ENCODE measurements at regions not wholly inside any gene's neighbourhood (a gene's known extent, or its start where the extent isn't known, plus 50 kb on each side); places are given as distances from the start of the nearest gene placed in this dataset.

DNA sequence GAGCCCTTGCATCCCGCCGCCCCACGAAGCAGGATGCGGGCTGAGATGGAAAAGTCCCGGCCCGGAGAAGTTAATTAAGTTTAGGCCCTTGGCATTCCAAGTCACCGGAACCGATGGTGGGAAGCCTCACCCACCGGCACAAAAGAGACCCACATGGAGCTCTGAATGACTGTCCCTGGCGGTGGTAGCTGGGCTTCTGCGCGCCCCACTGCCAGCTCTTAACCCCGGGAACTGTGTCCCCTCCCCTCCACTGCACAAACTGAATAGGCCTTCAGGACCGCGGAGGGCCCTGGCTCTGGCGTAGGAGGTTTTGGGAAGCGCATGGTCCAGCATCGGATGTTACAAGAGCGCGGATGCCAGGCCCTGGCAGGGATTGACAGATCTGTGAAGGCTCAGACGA, 291.1 kb upstream of the TUT7 start:
- no peak for DNase-seq (ENCODE audit: low read depth)
- no peak overlapping the region for H3K4me3 ChIP-seq (ENCODE audit: low read length)
- TF ChIP-seq, protein P1, sequence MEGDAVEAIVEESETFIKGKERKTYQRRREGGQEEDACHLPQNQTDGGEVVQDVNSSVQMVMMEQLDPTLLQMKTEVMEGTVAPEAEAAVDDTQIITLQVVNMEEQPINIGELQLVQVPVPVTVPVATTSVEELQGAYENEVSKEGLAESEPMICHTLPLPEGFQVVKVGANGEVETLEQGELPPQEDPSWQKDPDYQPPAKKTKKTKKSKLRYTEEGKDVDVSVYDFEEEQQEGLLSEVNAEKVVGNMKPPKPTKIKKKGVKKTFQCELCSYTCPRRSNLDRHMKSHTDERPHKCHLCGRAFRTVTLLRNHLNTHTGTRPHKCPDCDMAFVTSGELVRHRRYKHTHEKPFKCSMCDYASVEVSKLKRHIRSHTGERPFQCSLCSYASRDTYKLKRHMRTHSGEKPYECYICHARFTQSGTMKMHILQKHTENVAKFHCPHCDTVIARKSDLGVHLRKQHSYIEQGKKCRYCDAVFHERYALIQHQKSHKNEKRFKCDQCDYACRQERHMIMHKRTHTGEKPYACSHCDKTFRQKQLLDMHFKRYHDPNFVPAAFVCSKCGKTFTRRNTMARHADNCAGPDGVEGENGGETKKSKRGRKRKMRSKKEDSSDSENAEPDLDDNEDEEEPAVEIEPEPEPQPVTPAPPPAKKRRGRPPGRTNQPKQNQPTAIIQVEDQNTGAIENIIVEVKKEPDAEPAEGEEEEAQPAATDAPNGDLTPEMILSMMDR (IDR thresholded peaks at IDR 0.05; ENCODE audit: insufficient read depth, low read depth, low read length, missing control alignments): no peak

DNA sequence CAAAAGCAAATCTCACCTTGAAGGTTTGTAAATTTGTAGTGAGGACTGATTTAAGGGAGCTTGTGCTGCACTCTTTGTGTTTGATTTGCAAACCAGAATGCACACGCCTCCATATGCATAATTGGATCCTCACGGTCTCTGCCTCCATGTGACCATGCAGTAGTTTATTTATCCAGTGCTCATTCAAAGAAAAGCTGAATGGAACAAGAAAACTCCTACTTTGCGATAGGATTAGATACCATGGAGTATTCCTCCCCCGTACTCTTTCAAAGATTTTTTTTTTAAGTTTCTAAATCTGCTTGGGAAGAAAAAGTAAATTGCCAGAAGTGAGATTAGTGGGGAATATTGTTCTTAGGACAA, 290.4 kb upstream of the TUT7 start:
- no peak for DNase-seq (ENCODE audit: low read depth)
- no peak overlapping the region for H3K4me3 ChIP-seq (ENCODE audit: low read length)
- TF ChIP-seq, protein P1 (IDR thresholded peaks at IDR 0.05; ENCODE audit: insufficient read depth, low read depth, low read length, missing control alignments): no peak

GRCh38 chr9:86643946-86644674, 289.9 kb upstream of the TUT7 start:
- TF ChIP-seq, protein P1 (IDR thresholded peaks at IDR 0.05; ENCODE audit: insufficient read depth, low read depth, low read length, missing control alignments): no peak
- DNase-seq (ENCODE audit: low read depth): no peak
- no peak overlapping the region for H3K4me3 ChIP-seq (ENCODE audit: low read length)

GRCh38 chr9:86642721-86643120, 288.5 kb upstream of the TUT7 start:
- H3K4me3 ChIP-seq (ENCODE audit: low read length): no peak overlapping the region
- no peak for DNase-seq (ENCODE audit: low read depth)
- TF ChIP-seq, protein P1 (IDR thresholded peaks at IDR 0.05; ENCODE audit: insufficient read depth, low read depth, low read length, missing control alignments): no peak

DNA sequence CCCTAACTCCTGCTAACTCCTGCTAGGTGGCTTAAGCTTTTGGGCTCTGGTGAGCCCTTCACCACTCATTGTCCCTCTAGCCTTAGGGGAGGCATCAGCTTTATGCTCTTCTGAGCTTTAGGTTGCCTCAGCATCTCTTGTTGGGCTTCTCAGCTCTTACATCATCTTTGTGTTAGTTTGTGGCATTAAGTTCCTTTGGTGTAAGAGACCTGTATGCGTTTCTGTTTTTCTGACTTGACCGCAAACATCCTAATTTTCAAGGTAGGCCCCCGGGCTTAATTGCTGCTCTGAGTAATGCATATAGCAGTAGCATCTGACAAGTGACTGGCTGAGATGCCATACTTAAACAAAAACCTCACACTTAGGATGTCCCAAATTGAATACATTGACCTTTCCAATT, 287.8 kb upstream of the TUT7 start:
- H3K4me3 ChIP-seq (ENCODE audit: low read length): no peak overlapping the region
- no peak for DNase-seq (ENCODE audit: low read depth)
- TF ChIP-seq, protein P1 (IDR thresholded peaks at IDR 0.05; ENCODE audit: insufficient read depth, low read depth, low read length, missing control alignments): no peak

DNA sequence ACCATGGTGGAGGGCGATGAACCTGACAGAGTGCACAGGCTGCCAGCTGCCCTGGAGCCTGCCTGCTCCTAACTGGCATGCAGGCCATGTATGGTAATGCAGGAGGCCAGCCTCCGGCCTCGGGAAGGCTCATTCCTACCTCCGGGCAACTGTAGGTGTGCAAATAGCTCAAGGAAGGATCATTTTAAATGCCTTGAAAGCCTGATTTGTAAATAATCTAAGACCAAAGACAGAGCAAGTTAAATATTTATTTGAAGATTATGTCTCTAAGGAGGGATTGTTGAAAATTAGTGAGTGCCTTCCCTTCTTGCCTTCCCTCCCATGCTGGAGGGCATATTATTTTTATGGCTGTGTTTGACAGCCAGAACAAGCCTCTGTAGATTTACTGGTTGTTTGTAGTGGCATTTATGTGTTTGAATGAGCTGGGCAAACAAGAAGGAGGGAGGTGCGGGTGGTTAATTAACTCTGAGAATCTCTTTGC, 285.7 kb upstream of the TUT7 start:
- DNase-seq (ENCODE audit: low read depth): no peak
- H3K4me3 ChIP-seq (ENCODE audit: low read length): no peak overlapping the region
- TF ChIP-seq, protein P1 (IDR thresholded peaks at IDR 0.05; ENCODE audit: insufficient read depth, low read depth, low read length, missing control alignments): peak; percentile 11

DNA sequence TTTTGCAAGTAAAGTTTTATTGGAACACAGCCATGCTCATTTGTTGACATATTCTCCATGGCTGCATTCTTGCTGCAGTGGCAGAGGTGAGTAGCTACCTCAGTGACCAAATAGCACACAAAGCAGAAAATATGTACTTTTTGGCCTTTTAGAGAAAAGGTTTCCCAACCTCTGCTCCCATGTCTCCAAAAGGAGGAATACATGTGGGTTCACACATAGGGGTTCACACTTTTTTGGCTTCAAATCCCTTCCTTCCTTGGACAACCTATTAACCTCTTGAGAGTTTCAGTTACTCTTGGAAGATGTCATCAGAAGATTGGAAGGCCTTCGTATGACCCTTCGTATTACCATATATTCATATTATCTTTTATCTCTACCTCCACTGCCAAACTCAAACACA, 285.1 kb upstream of the TUT7 start:
- H3K4me3 ChIP-seq (ENCODE audit: low read length): no peak overlapping the region
- TF ChIP-seq, protein P1 (IDR thresholded peaks at IDR 0.05; ENCODE audit: insufficient read depth, low read depth, low read length, missing control alignments): no peak
- DNase-seq (ENCODE audit: low read depth): no peak

All from epithelial cell of esophagus (primary cell).